Activated B cell treated with CpG ODN at 0.5 μM for 24 hours (primary cell): ENCODE measurements at regions not wholly inside any gene's neighbourhood (a gene's known extent, or its start where the extent isn't known, plus 50 kb on each side); places are given as distances from the start of the nearest gene placed in this dataset.

Experiments
- ATAC-seq: fragments of 200-7000 bp; cut with Tn5 transposase; one replicate; pipeline ENCODE4 v1.10.0; 2021; ENCODE audit warnings: low read depth, mild to moderate bottlenecking, moderate library complexity
- CTCF ChIA-PET: fragments of 350-600 bp; sonication (Branson Sonifier 250); formaldehyde crosslinking; loops from one replicate; lab custom pipeline; 2021; ENCODE audit warnings: antibody characterized with exemption; lab: Charles Lee
- POLR2A ChIA-PET: fragments of 350-600 bp; sonication (Branson Sonifier 250); formaldehyde crosslinking; loops from one replicate; lab custom pipeline; 2021; ENCODE audit warnings: antibody characterized with exemption; lab: Charles Lee
- DNase-seq: peaks from one replicate; pipeline ENCODE4 v3.0.0; 2022
- H3K27ac Mint-ChIP-seq: one replicate; pipeline ENCODE4 v1.8.0; 2020; ENCODE audit warnings: mixed read lengths
- H3K27me3 Mint-ChIP-seq: one replicate; pipeline ENCODE4 v1.8.0; 2021; ENCODE audit warnings: mixed read lengths
- H3K36me3 Mint-ChIP-seq: one replicate; pipeline ENCODE4 v1.8.0; 2021; ENCODE audit warnings: low read depth, mixed read lengths
- H3K4me1 Mint-ChIP-seq: one replicate; pipeline ENCODE4 v1.8.0; 2021; ENCODE audit warnings: mixed read lengths
- H3K4me3 Mint-ChIP-seq: one replicate; pipeline ENCODE4 v1.8.0; 2020; ENCODE audit warnings: mild to moderate bottlenecking, mixed read lengths
- H3K9me3 Mint-ChIP-seq: one replicate; pipeline ENCODE4 v1.8.0; 2020; ENCODE audit warnings: mixed read lengths
- CTCF ChIP-seq: fragments of 200-600 bp; IDR thresholded peaks from one replicate; pipeline ENCODE4 v1.8.0; 2022; ENCODE audit warnings: antibody characterized with exemption, mild to moderate bottlenecking
- intact Hi-C: fragments of 100-400 bp; cut with micrococcal nuclease; formaldehyde crosslinking; loops from one replicate; pipeline ENCODE4 v1.15.1; 2024

GRCh38 chr12:91555436-91556415 lies 373.1 kb upstream of the DCN start:
- Mint-ChIP-seq H3K27ac (no peak overlapping the region), H3K9me3 (peaks cover 12% of the 10 kb centered on the region), H3K27me3 (peaks cover 9% of the 10 kb centered on the region), H3K4me1 (no peaks in the 10 kb centered on the region), H3K36me3 (no peaks in the 10 kb centered on the region), H3K4me3 (no peak overlapping the region)
- ChIA-PET CTCF (no interaction called here), POLR2A (no interaction called here)
- ATAC-seq (no peak), DNase-seq (no peak)
- no peak for TF ChIP-seq CTCF
- intact Hi-C loops: no loop called here

- ChIA-PET POLR2A (no interaction called here), CTCF (no interaction called here)
- Mint-ChIP-seq H3K27me3 (peaks cover 22% of the 10 kb centered on the region), H3K4me3 (no peak overlapping the region), H3K9me3 (no peaks in the 10 kb centered on the region), H3K27ac (no peak overlapping the region), H3K4me1 (no peaks in the 10 kb centered on the region), H3K36me3 (no peaks in the 10 kb centered on the region)
- no peak for ATAC-seq
- no peak for TF ChIP-seq CTCF
- DNase-seq: no peak
- intact Hi-C loops: no loop called here
These were observed 369.3 kb upstream of the DCN start for GRCh38 chr12:91551927-91552326.

- Mint-ChIP-seq H3K4me3 (no peak overlapping the region), H3K4me1 (no peaks in the 10 kb centered on the region), H3K27me3 (peaks cover 27% of the 10 kb centered on the region), H3K9me3 (peaks cover 4% of the 10 kb centered on the region), H3K27ac (no peak overlapping the region), H3K36me3 (no peaks in the 10 kb centered on the region)
- intact Hi-C loops: no loop called here
- ATAC-seq (no peak), DNase-seq (no peak)
- no peak for TF ChIP-seq CTCF
- ChIA-PET CTCF (no interaction called here), POLR2A (no interaction called here)
These were observed 368.6 kb upstream of the DCN start for GRCh38 chr12:91551242-91551641.

GRCh38 chr12:91542666-91543065 lies 360.0 kb upstream of the DCN start:
- CTCF ChIA-PET: no interaction called here

More at GRCh38 chr12:91542666-91543065, 360.0 kb upstream of the DCN start:
- H3K27me3 Mint-ChIP-seq: peaks cover 12% of the 10 kb centered on the region
- peaks cover 4% of the 10 kb centered on the region for H3K9me3 Mint-ChIP-seq
- H3K4me1 Mint-ChIP-seq: no peaks in the 10 kb centered on the region
- H3K27ac Mint-ChIP-seq: no peak overlapping the region
- no peaks in the 10 kb centered on the region for H3K36me3 Mint-ChIP-seq
- no peak for ATAC-seq
- intact Hi-C loops: no loop called here
- POLR2A ChIA-PET: interaction anchor here (0.9 kb wide), 1 partner anchor 1793 kb away, joined by 4 read pairs; no protein-coding TSS in a partner anchor
- no peak overlapping the region for H3K4me3 Mint-ChIP-seq
- TF ChIP-seq CTCF: no peak
- DNase-seq: no peak
